NCI-H2081 treated with DMSO at 0.1 percent for 48 hours (cell line): ENCODE measurements at regions not wholly inside any gene's neighbourhood (a gene's known extent, or its start where the extent isn't known, plus 50 kb on each side); places are given as distances from the start of the nearest gene placed in this dataset.
"Not testable (repeated sequence)": the region's sequence is repeated elsewhere in the genome, so short reads cannot be mapped to it uniquely, and the experiment has no call there.

Experiments
- DNase-seq: peaks from one replicate; lab custom pipeline; 2025; lab: John Stamatoyannopoulos, UW

DNA sequence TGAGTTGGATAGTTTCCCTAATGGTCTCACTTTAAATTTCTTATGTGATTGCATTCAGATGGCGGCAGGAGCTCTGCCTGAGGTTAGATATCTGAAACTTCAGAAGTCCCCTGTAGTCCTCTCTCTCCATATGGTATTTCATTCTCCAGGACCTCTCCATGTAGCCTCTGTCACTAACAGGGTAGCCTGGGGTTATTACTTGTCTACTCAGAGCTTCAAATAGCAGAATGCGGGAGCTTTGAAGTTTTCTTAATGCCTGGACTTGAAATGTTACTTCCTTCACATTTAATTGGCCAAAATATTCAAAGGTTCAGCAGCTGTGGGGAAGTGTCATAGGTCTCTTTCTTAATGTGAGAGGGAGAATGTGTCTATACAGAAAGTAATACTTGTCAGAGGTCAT is 1370.4 kb downstream of the GRIK2 start:
- no peak for DNase-seq

DNA sequence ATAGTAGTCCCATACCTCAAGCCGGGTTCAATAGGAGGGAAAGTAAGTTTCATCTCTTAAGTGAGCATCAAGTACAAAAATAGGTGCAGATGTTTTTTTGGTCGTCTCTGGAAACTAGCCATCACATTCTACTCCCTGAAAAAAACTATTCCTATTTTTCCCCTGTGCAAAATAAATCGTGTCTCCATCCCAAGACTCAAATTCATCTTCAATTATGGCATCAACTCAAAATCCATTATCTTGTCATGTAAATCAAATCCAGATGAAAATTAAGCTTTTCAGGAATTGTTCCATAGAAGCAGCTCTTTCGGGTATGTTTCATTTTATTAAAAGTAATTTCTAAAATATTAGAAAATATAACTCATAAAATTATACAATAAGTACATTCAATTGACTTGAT is 1368.4 kb downstream of the GRIK2 start:
- DNase-seq: no peak

DNA sequence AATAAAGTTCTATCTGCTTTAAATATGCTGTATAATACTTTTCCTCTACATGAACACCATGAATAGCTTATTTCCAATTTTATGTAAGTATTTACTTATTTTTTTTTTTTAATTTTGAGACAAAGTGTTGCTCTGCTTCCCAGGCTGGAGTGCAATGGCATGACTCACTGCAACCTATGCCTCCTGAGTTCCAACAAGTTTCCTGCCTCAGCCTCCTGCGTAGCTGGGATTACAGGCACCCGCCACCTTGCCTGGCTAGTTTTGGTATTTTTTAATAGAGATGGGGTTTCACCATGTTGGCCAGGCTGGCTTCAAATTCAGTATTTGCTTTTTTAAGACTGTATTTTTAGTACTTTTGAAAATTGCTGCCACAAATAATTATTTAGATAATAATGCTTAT is 1365.9 kb downstream of the GRIK2 start:
- DNase-seq: no peak

DNA sequence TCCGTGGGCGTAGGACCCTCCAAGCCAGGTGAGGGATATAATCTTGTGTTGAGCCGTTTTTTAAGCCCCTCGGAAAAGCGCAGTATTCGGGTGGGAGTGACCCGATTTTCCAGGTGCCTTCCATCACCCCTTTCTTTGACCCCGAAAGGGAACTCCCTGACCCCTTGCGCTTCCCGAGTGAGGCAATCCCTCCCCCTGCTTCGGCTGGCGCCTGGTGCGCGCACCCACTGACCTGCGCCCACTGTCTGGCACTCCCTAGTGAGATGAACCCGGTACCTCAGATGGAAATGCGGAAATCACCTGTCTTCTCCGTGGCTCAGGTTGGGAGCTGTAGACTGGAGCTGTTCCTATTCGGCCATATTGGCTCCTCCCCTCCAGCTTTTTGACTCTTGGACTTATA is 1365.0 kb downstream of the GRIK2 start:
- not testable (repeated sequence) for DNase-seq

DNA sequence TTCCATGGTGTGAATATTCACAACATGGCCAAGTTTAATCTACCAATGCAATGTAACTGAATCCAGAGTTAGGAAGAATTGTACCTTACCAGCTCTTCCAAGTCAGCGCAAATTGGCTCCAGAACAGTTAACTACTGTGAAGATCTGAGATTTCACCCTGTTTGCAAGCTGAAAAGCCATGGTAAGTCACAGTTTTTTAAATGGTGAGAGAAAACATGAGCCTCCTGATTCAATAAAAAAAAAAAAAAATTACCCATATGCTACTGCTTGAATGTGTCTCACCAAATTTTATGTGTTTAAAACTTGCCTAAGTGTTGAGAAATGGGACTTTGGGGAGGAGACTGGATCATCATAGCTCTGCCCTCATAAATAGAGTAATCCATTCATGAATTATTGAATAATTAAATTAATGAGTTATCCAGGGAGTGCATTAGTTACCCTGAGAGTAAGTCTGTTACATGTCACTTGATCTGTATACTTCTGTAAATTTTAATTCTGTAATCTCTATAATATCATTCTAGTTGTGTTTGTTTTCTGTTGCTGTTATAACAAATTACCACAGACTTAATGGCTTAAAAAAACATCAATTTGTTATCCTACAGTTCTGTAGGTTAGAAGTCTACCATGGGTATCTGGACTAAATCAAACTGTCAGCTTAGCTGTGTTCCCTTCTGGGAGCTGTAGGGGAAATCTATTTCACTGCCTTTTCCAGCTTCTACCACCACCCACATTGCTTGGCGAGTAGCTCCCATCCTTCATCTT is 1355.9 kb downstream of the GRIK2 start:
- no peak for DNase-seq

DNA sequence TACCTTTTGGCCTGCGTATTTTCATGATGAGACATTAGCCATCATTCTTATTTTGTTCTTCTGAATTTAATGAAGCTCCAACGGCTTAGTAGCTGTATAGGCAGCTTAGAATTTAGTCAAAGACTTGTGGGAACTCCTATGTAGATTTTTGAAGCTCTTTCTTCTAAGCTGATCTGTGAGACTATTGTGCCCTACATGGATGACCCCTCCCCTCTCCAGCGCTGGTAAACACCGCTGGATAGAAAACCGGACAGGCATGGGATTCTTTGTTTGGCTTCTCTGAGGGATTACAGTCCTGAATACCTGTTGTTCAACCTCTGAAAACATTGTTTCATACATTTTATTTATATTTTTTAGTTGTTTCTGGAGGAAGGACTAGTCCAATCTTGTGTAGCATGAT is 1353.4 kb downstream of the GRIK2 start:
- no peak for DNase-seq

DNA sequence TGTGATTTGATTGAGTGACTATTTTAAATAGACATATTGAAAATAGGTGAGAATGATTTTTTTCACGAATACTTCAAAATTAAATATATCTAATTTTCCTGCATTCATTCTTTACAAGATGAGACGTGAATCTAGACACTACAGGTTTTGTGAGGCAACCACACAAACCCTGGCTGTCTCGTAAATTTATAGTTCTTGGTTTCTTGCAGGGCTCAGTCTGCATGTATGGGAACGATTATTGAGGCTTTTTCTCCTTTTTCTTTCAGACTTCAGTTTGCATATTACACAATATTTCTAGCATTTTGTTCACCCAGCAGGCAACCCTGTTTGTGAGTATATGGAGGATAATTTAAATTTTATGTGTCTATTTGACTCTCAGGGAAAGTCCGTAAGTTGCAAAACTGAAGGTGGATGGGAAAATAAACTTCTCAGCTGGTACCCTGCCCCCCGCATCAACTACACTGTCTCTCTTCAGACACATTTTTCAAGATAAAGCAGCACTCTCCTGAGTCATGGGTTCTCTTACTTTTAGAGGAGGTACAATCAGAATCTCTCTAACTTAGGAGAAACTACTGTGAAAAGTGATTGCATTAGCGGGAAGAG is 1349.3 kb downstream of the GRIK2 start:
- no peak for DNase-seq

DNA sequence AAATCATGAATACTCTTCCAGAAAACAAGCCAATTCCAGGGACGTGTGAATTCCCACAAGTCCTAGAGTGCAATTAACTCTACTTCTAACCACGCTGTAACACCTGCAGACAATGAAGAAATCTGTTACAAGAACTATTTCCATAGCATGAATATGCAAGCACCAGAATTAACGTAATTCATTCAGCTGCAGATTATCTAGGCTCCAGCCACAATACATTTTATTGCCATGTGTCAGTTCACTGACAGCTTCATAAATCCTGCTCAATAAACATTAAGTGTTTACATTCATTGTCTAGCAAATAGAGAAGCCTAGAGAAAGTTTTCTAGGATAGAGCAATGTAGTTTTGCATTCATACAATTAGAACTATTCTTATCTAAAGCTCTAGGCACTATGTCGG is 1348.5 kb downstream of the GRIK2 start:
- DNase-seq: no peak

DNA sequence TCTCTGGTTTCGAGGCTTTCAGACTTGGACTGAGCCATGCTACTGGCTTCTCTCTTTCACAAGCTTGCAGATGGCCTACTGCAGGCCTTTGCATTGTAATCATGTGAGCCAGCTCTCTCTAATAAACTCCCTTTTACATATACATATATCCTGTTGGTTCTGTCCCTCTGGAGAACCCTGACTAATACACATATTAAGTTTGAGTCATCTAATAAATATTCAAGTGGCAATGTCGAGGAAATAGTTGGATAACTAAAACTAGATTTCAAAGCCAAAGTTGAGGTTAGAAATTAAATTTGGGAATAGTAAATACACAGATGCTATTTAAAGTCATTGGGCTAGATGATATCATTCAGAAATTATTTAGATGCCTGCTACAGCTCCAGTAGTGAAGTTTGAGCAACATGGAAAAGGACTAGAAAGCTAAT is 1343.4 kb downstream of the GRIK2 start:
- no peak for DNase-seq

DNA sequence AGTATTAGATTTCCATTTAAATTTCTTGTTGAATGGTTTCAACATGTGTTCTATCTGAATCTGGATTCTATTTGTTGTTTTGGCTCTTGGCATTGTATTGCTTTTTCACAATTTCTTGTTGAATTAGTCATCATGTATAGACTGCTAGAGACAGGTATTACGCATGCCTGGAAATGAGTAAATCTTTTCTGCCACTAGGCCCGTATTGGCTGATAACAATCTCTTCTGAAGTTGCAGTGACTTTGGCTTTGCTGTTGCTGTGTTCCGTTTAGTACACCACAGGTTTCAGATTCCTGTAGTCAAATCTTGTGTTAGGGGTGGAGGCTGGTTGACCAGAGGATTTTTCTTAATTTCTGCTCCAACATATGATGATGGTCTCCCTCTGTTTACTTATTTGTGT is 1339.4 kb downstream of the GRIK2 start:
- no peak for DNase-seq

DNA sequence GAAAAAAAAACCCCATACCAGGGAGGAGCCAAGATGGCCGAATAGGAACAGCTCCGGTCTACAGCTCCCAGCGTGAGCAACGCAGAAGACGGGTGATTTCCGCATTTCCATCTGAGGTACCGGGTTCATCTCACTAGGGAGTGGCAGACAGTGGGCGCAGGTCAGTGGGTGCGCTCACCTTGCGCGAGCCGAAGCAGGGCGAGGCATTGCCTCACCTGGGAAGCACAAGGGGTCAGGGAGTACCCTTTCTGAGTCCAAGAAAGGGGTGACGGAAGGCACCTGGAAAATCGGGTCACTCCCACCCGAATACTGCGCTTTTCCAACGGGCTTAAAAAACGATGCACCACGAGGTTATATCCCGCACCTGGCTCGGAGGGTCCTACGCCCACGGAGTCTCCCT is 1328.6 kb downstream of the GRIK2 start:
- DNase-seq: not testable (repeated sequence)

DNA sequence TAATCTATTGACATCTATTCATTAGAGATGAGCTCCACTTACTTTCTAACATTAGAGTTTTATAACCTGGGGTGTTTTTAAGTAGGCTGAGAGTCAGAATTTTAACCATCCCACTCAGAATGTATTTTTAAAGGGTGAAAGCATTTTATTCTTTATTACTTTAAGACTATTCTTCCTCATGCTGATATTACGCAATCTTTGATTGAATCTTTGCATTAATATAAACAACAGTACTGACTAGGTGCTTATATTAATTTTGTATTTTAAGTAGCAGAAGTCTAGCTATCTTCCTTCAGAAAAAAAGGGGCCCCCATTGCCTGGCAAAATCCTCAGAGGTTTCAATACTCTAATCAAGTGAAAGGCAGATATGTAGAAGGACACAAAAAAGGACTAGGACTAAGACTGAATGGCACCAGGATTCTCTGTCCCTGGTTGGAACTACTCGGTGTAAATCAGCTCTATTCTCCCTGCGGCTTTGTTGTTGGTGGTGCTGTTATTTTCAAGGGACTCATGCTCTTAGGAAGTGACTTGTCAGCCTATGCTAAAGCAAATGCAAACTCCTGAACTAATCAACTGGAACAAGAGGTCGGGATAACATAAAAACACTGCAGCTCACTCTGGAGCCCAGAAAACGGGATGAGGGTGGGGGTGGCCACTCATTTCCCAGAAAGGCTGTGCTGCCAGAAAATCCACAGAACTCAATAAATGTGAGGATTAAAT is 1324.4 kb downstream of the GRIK2 start:
- DNase-seq: no peak

DNA sequence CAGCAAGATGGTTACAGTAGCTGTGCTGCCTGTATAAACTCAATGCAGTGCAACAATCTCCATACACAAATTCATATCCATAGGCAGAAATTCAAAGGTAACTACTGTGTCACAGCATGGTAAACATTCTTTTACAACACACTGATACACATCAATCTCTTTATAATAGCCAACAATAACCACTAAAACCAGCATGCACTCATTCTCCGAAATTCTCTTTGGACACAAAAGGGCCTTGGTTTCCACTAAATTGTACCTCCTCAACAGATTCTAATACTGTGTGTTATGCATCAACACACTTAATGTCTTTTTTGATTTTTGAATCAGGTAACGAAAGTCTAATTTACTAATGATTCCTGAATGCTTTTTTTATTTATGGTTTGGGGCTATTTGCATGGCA is 1323.7 kb downstream of the GRIK2 start:
- DNase-seq: no peak

DNA sequence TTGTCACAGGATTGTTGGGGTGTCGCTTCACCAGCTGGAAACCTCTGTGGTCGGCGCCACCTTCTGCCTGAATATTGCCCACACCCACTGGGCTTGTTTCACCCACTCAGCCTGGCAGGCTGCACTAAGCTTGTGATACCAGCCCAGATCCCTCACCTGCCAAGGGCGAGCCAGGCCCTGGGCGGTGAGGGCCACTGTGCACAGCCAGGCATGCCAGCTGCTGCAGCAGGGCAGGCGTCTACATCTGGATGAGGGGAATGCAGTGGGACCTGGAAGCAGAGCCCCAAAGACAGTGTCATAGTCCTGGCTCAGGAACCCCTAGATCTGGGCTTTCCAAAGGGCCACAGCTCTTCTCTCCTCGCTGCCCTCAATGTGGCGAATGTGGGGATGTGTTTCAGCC is 1307.5 kb downstream of the GRIK2 start:
- no peak for DNase-seq

DNA sequence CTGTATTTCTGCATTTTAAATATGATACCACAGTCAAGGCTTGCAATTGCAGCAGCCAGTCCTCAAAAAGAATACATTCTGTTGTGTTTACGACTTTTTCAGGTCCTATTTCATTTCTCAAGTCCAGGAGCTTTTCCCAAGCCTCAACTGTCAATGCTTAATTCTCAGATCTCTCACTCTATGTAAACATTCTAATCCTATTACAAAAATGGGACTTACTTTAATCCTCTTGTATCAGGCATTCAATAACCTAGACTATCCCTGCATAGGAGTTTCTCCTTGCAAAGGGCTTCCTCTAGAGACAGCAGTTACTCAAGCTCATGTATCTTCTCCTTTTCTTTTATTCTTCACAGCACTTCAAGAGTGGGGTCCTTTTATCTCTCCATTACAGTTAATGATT is 1293.0 kb downstream of the GRIK2 start:
- DNase-seq: no peak

DNA sequence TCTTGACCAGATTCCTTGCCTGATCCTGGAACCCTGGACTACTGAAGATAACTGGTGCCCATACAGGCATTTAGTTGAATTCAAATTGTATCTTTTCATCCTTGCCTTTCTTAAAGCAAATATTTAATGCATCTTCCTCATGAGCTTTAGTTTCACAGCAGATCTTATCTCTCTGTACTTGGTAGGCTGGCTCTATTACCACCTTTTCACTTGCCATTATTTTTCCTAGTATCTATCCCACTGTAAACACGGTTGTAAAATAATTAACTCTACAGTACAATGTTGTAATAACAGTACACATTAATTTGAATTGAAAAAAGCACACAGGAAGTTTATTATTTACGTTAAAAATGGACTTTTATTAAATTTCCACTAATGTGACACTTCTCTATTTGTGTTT is 1286.9 kb downstream of the GRIK2 start:
- DNase-seq: no peak

DNA sequence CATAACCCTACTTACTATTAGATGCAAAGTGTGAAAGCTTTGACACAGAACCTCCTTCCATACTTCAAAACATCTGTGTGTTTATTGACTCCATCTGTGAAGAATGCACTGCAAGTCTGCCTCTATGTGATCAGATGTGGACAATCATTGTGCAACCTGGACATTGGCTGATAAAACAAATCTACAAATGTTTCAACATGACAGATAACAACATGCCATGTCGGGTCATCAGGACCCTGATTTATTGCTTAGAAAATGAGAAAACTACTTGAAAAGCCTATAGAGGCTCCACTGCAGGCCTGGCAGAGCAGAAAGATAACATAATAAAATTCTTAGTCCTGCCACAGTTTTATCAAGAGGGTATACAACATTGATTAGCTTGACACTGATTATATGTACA is 1286.4 kb downstream of the GRIK2 start:
- DNase-seq: no peak

DNA sequence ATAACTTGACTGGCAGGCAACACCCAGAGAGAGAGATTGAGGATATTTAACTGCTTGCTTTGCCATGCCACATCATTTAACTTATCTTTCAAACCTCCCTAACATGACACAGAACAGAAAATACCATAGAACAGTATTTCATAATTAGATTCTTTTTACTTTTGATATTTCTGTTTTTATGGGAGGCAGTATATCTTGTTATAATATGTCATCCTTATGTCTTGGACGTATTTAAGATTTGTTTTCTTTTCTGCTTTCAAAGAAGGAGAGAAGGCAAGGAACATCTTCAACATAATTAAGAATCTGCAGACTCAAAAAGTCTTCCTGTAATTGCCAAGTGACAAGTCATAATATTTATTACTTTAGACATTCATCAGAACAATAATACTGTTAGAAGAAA is 1283.7 kb downstream of the GRIK2 start:
- DNase-seq: no peak

DNA sequence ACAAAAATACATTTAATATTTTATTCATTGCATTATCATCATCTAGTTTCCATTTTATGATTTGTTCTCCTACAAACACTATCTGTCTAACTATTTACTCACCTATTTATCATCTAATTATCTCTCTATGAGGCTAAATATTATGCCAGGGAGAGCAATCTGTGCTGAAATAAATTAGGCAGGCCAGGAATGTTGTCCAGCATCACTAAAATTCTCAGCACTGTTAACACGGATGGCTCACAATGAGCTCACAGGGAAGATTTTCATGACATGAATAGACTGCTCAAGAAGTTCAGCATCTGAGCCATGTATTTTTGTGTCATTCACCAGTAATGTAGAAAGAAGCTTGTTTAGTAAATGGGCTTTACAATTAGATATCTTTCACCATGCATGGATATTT is 1277.2 kb downstream of the GRIK2 start:
- no peak for DNase-seq

DNA sequence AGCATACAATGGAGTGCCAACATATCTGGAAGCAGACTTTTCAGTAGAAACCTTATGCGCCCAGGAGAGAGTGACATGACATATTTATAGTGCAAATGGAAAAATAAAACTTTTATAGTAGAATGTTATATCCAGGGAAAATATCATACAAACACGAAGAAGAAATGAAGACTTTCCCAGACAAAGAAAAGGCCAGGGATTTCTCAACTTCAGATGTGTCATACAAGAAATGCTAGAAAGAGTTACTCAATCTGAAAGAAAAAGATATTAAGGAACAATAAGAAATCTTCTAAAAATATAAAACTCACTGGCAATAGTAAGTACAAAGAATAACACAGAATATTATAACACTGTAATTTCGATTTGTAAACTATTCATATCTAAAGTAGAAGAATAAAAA is 1269.3 kb downstream of the GRIK2 start:
- DNase-seq: no peak

DNA sequence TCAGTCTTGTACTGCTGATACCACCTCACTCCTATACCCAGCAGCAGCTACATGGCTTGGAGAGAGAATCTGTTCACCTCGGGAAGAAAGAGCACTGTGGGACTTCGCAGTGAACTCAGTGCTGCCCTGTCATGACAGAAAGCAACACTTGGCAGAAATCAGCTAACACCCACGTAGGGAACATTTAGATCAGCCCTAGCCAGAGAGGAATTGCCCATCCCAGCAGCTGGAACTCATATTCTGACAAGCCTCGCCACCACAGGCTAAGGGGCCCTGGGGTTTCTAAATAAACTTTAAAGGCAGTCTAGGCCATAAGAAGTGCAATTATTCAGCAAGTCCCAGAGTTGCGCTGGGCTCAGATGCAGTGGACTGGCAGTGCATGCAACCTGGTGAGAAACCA is 1266.8 kb downstream of the GRIK2 start:
- no peak for DNase-seq

DNA sequence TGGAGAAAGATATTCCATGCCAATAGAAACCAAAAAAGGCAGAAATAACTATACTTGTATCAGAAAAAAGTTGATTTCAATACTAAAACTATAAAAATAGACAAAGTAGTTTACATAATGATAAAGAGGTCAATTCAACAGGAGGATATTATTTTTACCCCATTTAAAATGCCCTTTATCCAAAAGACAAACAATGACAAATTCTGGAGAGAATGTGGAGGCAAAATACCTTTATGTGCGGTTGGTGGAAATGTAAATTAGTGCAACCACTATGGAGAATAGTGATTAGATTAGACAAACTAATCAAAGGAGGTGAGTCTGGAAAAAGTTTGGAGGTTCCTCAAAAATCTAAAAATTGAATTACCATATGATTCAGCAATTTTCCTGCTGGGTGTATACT is 1262.3 kb downstream of the GRIK2 start:
- DNase-seq: no peak

DNA sequence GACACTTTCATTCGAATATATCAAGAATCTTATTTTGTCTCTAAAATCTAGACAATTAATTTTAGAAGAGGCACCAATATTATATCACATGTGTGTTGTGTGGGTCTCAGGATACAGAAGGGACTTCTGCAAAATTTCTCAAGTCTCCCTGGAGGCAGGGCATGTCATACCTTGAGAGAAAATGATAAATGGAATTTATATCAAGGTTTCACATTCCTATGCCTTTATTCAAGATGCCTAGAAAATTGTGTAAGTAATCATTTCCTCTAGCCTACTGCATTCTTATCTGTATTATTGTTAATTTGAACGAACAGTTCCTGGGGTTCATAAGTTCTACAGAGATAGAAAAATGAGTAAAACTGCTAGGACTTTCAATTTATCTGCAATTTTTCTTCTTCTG is 1247.9 kb downstream of the GRIK2 start:
- no peak for DNase-seq
